HepG2 (cell line): ENCODE measurements at regions not wholly inside any gene's neighbourhood (a gene's known extent, or its start where the extent isn't known, plus 50 kb on each side); places are given as distances from the start of the nearest gene placed in this dataset.

Experiments used
- ATAC-seq: fragments of 200-7000 bp; cut with Tn5 transposase; 3 replicates; pipeline ENCODE4 v1.9.1; 2020; ENCODE audit warnings: mild to moderate bottlenecking, moderate library complexity
- BruUV-seq: library from RNA; stranded (reverse); fragments of 400-500 nt; replicated peaks from 2 replicates; lab custom pipeline; 2021; lab: Mats Ljungman, UMichigan
- CTCF ChIA-PET: fragments of 300-600 bp; formaldehyde crosslinking; extraction: SDS; loops from one replicate; lab custom pipeline; 2021; ENCODE audit warnings: low total read pairs, inconsistent platforms, low intra/inter-chr PET ratio; lab: Yijun Ruan, JAX
- POLR2A ChIA-PET: fragments of 350-600 bp; sonication (Branson Sonifier 250); formaldehyde crosslinking; loops from one replicate; lab custom pipeline; 2020; ENCODE audit warnings: antibody characterized with exemption, inconsistent platforms; lab: Yijun Ruan, JAX
- DNase-seq: peaks from one replicate; pipeline ENCODE4 v3.0.0-alpha.2; 2015; ENCODE audit warnings: low spot score
- FAIRE-seq: peaks from 3 replicates; lab custom pipeline; 2011; peaks lifted over from hg19 to GRCh38; lab: Jason Lieb, UNC
- H2AFZ ChIP-seq: one replicate; pipeline ENCODE4 v1.6.1; 2011; ENCODE audit warnings: low read length, inconsistent platforms
- H3K27ac ChIP-seq: fragments of 300-600 bp; 3 replicates; pipeline ENCODE4 v1.8.0; 2011; ENCODE audit warnings: mixed run types, mild to moderate bottlenecking, mixed read lengths, low read length, inconsistent platforms; ENCODE audit not compliant: insufficient read depth; ENCODE audit errors: extremely low read length
- H3K27me3 ChIP-seq, 2 experiments: fragments of 200-600 bp in 1 of 2; 2 replicates in 1 of 2; 3 replicates in 1 of 2; pipeline versions ENCODE4 v1.6.0 to v1.8.0; 2011; ENCODE audit warnings: low read length in 2 of 2, mild to moderate bottlenecking in 2 of 2, moderate library complexity in 2 of 2, inconsistent platforms in 1 of 2; ENCODE audit not compliant: insufficient read depth in 2 of 2, control insufficient read depth in 1 of 2
- H3K36me3 ChIP-seq, 2 experiments: fragments of 200-600 bp in 1 of 2; replicated peaks in 1 of 2; 2 replicates in 1 of 2; 3 replicates in 1 of 2; pipeline versions ENCODE4 v1.5.1 to v1.8.0; 2011; ENCODE audit warnings: low read length in 2 of 2, inconsistent platforms in 1 of 2; ENCODE audit not compliant: insufficient read depth in 2 of 2, control insufficient read depth in 1 of 2
- H3K4me1 ChIP-seq: 2 replicates; pipeline ENCODE4 v1.5.1; 2012; ENCODE audit warnings: low read length, inconsistent platforms; ENCODE audit not compliant: insufficient read depth
- H3K4me2 ChIP-seq: 2 replicates; pipeline ENCODE4 v1.6.0; 2011; ENCODE audit warnings: low read depth, low read length, inconsistent platforms
- H3K4me3 ChIP-seq, 3 experiments: fragments of 200-600 bp in 1 of 3; sonication (generic), shearing (Covaris generic) in 1 of 3; replicated peaks in 1 of 3; 2 replicates each; pipeline ENCODE4 v1.5.1; 2011 to 2016; ENCODE audit warnings: low read length in 3 of 3, inconsistent platforms in 2 of 3, low read depth in 2 of 3, mild to moderate bottlenecking in 2 of 3, control low read depth in 1 of 3, mixed read lengths in 1 of 3; ENCODE audit not compliant: insufficient read depth in 1 of 3
- H3K79me2 ChIP-seq: one replicate; pipeline ENCODE4 v1.6.1; 2011; ENCODE audit warnings: low read length, inconsistent platforms; ENCODE audit not compliant: insufficient read depth
- H3K9ac ChIP-seq: 2 replicates; pipeline ENCODE4 v1.6.0; 2011; ENCODE audit warnings: mild to moderate bottlenecking, low read depth, low read length, inconsistent platforms; ENCODE audit not compliant: insufficient read depth
- H3K9me3 ChIP-seq: 2 replicates; pipeline ENCODE4 v1.5.1; 2012; ENCODE audit warnings: mild to moderate bottlenecking, low read length
- H4K20me1 ChIP-seq: 2 replicates; pipeline ENCODE4 v1.6.0; 2011; ENCODE audit warnings: inconsistent platforms, mild to moderate bottlenecking, low read length, moderate library complexity; ENCODE audit not compliant: insufficient read depth
- ATAD3A ChIP-seq: sonication (generic); formaldehyde crosslinking; IDR thresholded peaks from 2 replicates; pipeline ENCODE4 v1.4.0; 2020; ENCODE audit warnings: missing genetic modification reagents
- DBP ChIP-seq: sonication (generic); formaldehyde crosslinking; IDR thresholded peaks from 2 replicates; pipeline ENCODE4 v1.4.0; 2020; ENCODE audit warnings: missing genetic modification reagents; ENCODE audit errors: not compliant biosample characterization
- GABPA ChIP-seq, 2 experiments: IDR thresholded peaks; 2 replicates each; pipeline ENCODE4 v1.6.1; 2011 to 2016; ENCODE audit warnings: low read depth in 2 of 2, low read length in 1 of 2, missing biosample characterization in 1 of 2, missing genetic modification characterization in 1 of 2
- MNT ChIP-seq: fragments of 450-650 bp; IDR thresholded peaks from 2 replicates; pipeline ENCODE4 v1.6.1; 2016
- NFATC3 ChIP-seq: sonication (generic); formaldehyde crosslinking; IDR thresholded peaks from 2 replicates; pipeline ENCODE4 v1.5.1; 2020; ENCODE audit warnings: mild to moderate bottlenecking, missing genetic modification reagents
- SNAPC4 ChIP-seq: sonication (generic); formaldehyde crosslinking; IDR thresholded peaks from 2 replicates; pipeline ENCODE4 v1.4.0; 2020; ENCODE audit warnings: mild to moderate bottlenecking, missing genetic modification reagents
- SUZ12 ChIP-seq: fragments of 150-350 bp; IDR thresholded peaks from 2 replicates; pipeline ENCODE4 v1.6.1; 2014; ENCODE audit warnings: low read depth, low read length
- ZBTB2 ChIP-seq: sonication (generic); formaldehyde crosslinking; IDR thresholded peaks from 2 replicates; pipeline ENCODE4 v1.8.0; 2022; ENCODE audit warnings: low read depth, missing genetic modification reagents
- ZNF326 ChIP-seq: sonication (generic); formaldehyde crosslinking; IDR thresholded peaks from 2 replicates; pipeline ENCODE4 v1.4.0; 2020; ENCODE audit warnings: missing genetic modification reagents, borderline replicate concordance
- WGBS: methylation state at CpG from one replicate; pipeline ENCODE4 v1.1.6; 2017; ENCODE audit warnings: low lambda C conversion rate; 5-methylcytosine and 5-hydroxymethylcytosine counted together
- in situ Hi-C: cut with HindIII; loops from 2 replicates; pipeline ENCODE4 v1.10.0; 2017; ENCODE audit warnings: low pct_unique_long_range_greater_than_20kb; ENCODE audit not compliant: extremely low pct_ligation_motif_present
- intact Hi-C: fragments of 100-400 bp; cut with micrococcal nuclease; formaldehyde crosslinking; loops from one replicate; pipeline ENCODE4 v1.10.0; 2022; ENCODE audit not compliant: unreplicated experiment

- Histone ChIP-seq H3K4me3 (no peak overlapping the region), H3K9me3 (no peaks in the 10 kb centered on the region), H3K4me1 (no peaks in the 10 kb centered on the region), H3K27me3 (peaks cover 2 to 11% of the 10 kb centered on the region in 2 experiments; a peak in 3 of 5 replicates), H3K36me3 (no peaks in the 10 kb centered on the region), H3K4me2 (no peak overlapping the region), H2AFZ (no peak overlapping the region), H3K79me2 (no peaks in the 10 kb centered on the region), H3K27ac (no peak overlapping the region), H3K9ac (no peak overlapping the region), H4K20me1 (no peaks in the 10 kb centered on the region; the same call in 1 of the 2 replicates)
- POLR2A ChIA-PET: no interaction called here
- WGBS: 2% methylated on average over 5 of the region's 5 CpGs
- in situ Hi-C loops: loop anchor here (10.0 to 25.0 kb wide), 2 partner anchors 529 to 1397 kb away; no protein-coding TSS in a partner anchor
- ATAC-seq (no peak), DNase-seq (no peak), FAIRE-seq (no peak)
- no peak for TF ChIP-seq NFATC3 (CRISPR knock-in tag)
- TF ChIP-seq ZNF326 (CRISPR knock-in tag): no peak
- TF ChIP-seq SUZ12: no peak
- no peak for TF ChIP-seq SNAPC4 (CRISPR knock-in tag)
- no peak for TF ChIP-seq MNT
- no peak for TF ChIP-seq DBP (CRISPR knock-in tag)
- TF ChIP-seq ZBTB2 (CRISPR knock-in tag): no peak
- TF ChIP-seq ATAD3A: no peak
- no peak for TF ChIP-seq GABPA (IDR thresholded peaks at IDR 0.05; ENCODE audit: low read depth, low read length)
- no peak for TF ChIP-seq GABPA (CRISPR knock-in tag; IDR thresholded peaks at IDR 0.05; ENCODE audit: low read depth)
- CTCF ChIA-PET: no interaction called here
- intact Hi-C loops: loop anchor here (5.0 kb wide), 2 partner anchors 574 to 1394 kb away; no protein-coding TSS in a partner anchor
- BruUV-seq: no TSS peak
Measured at GRCh38 chr5:2208239-2208544, 325.5 kb upstream of the IRX4 start.
